Embryonic facial prominence (tissue), 1 donor: ENCODE measurements at regions not wholly inside any gene's neighbourhood (a gene's known extent, or its start where the extent isn't known, plus 50 kb on each side); places are given as distances from the start of the nearest gene placed in this dataset.

Experiments used
- DNase-seq: peaks from one replicate; pipeline ENCODE4 v3.0.0-alpha.2; 2016; ENCODE audit errors: extremely low spot score

DNA sequence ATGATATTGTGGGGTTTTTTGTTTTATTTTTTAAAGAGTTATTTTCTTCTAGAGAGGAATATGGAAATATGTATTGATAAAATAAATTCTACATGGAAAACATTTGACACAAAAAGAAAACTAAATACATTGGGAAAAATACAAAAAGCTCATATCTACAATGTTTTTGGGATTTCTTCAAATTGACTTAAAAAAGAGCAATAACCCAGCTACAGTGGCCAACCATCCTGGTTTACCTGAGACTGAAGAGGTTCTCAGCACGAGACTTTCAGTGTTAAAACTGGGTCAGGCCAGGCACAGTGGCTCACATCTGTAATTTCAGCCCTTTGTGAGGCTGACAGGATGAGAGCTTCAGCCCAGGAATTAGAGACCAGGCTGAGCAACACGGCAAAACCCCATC, 56.7 kb upstream of the MYCN start:
- no peak for DNase-seq

- DNase-seq: no peak
Measured at GRCh38 chr2:15884790-15885189, 55.6 kb upstream of the MYCN start.

GRCh38 chr2:15886231-15886630, 54.1 kb upstream of the MYCN start:
- DNase-seq: no peak

GRCh38 chr2:15889442-15890123, 50.8 kb upstream of the MYCN start:
- peak; percentile 77 for DNase-seq

DNA sequence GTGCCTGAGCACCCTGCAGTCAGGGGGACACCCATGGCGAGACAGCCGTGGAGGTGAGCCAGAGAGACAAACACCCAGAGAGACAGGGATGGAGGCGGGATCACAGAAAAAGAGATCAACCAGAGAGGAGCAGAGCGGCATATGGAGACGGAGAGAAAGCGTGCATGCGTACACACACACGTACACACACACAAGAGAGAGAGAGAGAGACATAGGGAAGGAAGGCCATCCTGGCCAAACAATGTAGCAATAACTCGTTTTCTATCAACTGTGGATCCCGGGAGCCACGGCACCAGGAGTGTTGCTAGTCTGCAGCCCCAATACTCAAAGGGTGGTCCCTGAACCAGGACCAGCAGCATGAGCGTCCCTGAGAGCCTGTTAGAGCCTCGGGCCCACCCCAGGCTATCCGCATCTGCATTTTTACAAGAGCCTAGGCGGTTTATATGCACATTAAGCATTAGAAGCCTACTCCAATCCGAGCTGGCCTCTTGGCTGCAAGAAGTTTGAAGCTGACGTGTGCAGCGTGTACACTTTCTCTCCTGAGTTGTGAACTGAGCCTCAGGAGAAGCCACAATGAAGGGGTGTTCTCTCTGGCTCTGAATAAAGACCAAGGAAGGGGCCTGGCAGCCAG, 50.1 kb upstream of the MYCN start:
- DNase-seq: no peak
